Calu3 (cell line): ENCODE measurements at regions not wholly inside any gene's neighbourhood (a gene's known extent, or its start where the extent isn't known, plus 50 kb on each side); places are given as distances from the start of the nearest gene placed in this dataset.
"Not testable (repeated sequence)": the region's sequence is repeated elsewhere in the genome, so short reads cannot be mapped to it uniquely, and the experiment has no call there.

ENCODE experiments used
- BruUV-seq: library from RNA; stranded (reverse); fragments of 400-500 nt; replicated peaks from 2 replicates; lab custom pipeline; 2021; lab: Mats Ljungman, UMichigan
- CTCF ChIA-PET: fragments of 300-600 bp; sonication (Branson Sonifier 250); formaldehyde crosslinking; loops from one replicate; lab custom pipeline; 2022; ENCODE audit warnings: antibody characterized with exemption; lab: Charles Lee
- DNase-seq: peaks from one replicate; pipeline ENCODE4 v3.0.0; 2022
- H3K27ac Mint-ChIP-seq: one replicate; pipeline ENCODE4 v1.8.0; 2022; ENCODE audit warnings: mixed read lengths; ENCODE audit not compliant: unreplicated experiment
- H3K27me3 Mint-ChIP-seq: one replicate; pipeline ENCODE4 v1.8.0; 2022; ENCODE audit warnings: mixed read lengths; ENCODE audit not compliant: unreplicated experiment
- H3K36me3 Mint-ChIP-seq: one replicate; pipeline ENCODE4 v1.8.0; 2022; ENCODE audit warnings: mild to moderate bottlenecking, moderate library complexity, mixed read lengths; ENCODE audit not compliant: insufficient read depth, unreplicated experiment
- H3K4me1 Mint-ChIP-seq: one replicate; pipeline ENCODE4 v1.8.0; 2022; ENCODE audit warnings: mild to moderate bottlenecking, low read depth, mixed read lengths; ENCODE audit not compliant: unreplicated experiment
- H3K4me3 Mint-ChIP-seq: one replicate; pipeline ENCODE4 v1.8.0; 2022; ENCODE audit warnings: mild to moderate bottlenecking, low read depth, moderate library complexity, mixed read lengths; ENCODE audit not compliant: unreplicated experiment
- H3K9me3 Mint-ChIP-seq: one replicate; pipeline ENCODE4 v1.8.0; 2022; ENCODE audit warnings: low read depth, mixed read lengths; ENCODE audit not compliant: unreplicated experiment
- intact Hi-C: fragments of 100-400 bp; cut with micrococcal nuclease; formaldehyde crosslinking; loops from one replicate; pipeline ENCODE4 v1.10.0; 2022; ENCODE audit not compliant: unreplicated experiment
- TF ChIP-seq, protein P1 (sequence below): fragments of 200-600 bp; IDR thresholded peaks from one replicate; pipeline ENCODE4 v1.8.0; 2022; ENCODE audit warnings: antibody characterized with exemption; ENCODE audit not compliant: unreplicated experiment

DNA sequence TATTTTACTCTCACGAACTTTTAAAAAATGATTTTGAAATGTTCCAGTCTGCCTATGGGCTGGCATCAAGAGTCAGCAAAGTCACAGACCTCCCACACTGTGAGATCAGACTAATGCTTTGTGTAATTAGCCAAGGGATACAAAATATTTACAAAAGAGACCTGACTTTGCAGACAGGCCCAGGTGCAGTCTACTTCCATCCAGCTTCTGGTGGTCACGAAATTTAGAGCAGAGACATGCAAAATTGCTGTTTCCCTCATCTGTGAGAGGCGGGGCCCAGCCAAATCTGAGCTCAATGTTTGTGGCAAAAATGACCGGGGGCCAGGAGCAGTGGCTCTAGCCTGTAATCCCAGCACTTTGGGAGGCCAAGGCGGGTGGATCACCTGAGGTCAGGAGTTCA lies 82.5 kb upstream of the PITRM1 start:
- CTCF ChIA-PET: interaction anchor here (0.6 kb wide), 1 partner anchor 1873 kb away, joined by 6 read pairs; no protein-coding TSS in a partner anchor
- no peak overlapping the region for H3K4me3 Mint-ChIP-seq
- H3K9me3 Mint-ChIP-seq: no peaks in the 10 kb centered on the region
- no peak overlapping the region for H3K27ac Mint-ChIP-seq
- no peaks in the 10 kb centered on the region for H3K4me1 Mint-ChIP-seq
- BruUV-seq: no TSS peak
- intact Hi-C loops: no loop called here
- no peaks in the 10 kb centered on the region for H3K36me3 Mint-ChIP-seq
- TF ChIP-seq, protein P1, sequence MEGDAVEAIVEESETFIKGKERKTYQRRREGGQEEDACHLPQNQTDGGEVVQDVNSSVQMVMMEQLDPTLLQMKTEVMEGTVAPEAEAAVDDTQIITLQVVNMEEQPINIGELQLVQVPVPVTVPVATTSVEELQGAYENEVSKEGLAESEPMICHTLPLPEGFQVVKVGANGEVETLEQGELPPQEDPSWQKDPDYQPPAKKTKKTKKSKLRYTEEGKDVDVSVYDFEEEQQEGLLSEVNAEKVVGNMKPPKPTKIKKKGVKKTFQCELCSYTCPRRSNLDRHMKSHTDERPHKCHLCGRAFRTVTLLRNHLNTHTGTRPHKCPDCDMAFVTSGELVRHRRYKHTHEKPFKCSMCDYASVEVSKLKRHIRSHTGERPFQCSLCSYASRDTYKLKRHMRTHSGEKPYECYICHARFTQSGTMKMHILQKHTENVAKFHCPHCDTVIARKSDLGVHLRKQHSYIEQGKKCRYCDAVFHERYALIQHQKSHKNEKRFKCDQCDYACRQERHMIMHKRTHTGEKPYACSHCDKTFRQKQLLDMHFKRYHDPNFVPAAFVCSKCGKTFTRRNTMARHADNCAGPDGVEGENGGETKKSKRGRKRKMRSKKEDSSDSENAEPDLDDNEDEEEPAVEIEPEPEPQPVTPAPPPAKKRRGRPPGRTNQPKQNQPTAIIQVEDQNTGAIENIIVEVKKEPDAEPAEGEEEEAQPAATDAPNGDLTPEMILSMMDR: no peak
- no peak for DNase-seq
- H3K27me3 Mint-ChIP-seq: peaks cover 45% of the 10 kb centered on the region

DNA sequence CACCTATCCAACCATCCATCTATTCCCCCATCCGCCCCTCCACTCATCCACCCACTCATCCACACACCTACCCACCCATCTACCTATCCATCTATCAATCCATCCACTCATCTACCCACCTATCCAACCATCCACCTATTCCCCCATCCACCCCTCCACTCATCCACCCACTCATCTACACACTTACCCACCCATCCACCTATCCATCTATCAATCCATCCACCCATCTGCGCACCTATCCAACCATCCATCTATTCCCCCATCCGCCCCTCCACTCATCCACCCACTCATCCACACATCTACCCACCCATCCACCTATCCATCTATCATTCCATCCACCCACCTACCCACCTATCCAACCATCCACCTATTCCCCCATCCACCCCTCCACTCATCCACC lies 81.4 kb upstream of the PITRM1 start:
- H3K36me3 Mint-ChIP-seq, H3K4me3 Mint-ChIP-seq, H3K4me1 Mint-ChIP-seq, BruUV-seq, H3K9me3 Mint-ChIP-seq, intact Hi-C loops, DNase-seq, H3K27ac Mint-ChIP-seq: not testable (repeated sequence)
- CTCF ChIA-PET: interaction anchor here (0.8 kb wide), 1 partner anchor 504 kb away, joined by 3 read pairs; no protein-coding TSS in a partner anchor
- peaks cover 45% of the 10 kb centered on the region for H3K27me3 Mint-ChIP-seq

DNA sequence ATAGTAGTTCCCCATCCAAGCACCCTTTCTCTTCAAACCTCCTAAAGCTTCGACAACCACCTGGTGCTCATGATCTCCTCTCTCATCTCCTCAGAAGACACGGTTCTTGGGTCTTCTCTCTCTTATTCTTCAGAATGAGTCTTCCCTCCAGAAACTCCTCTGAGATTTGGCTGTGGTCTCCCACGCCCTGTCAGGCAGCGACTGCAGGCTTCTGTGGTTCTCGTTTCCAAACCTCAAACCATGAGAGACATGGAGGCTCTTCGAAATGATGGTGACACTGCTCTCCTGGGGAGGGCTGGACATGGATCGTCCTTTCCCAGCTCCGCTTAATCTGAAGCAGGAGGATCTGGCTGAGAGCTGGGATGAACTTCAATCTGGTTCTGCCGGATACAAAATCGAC lies 78.6 kb upstream of the PITRM1 start:
- intact Hi-C loops: loop anchor here (1.0 kb wide), 1 partner anchor 16 kb away; no protein-coding TSS in a partner anchor
- TF ChIP-seq, protein P1: no peak
- Mint-ChIP-seq H3K27me3 (peaks cover 45% of the 10 kb centered on the region), H3K4me3 (no peak overlapping the region), H3K4me1 (peaks cover 8% of the 10 kb centered on the region), H3K27ac (no peak overlapping the region), H3K9me3 (no peaks in the 10 kb centered on the region), H3K36me3 (no peaks in the 10 kb centered on the region)
- CTCF ChIA-PET: no interaction called here
- DNase-seq: no peak
- BruUV-seq: no TSS peak

DNA sequence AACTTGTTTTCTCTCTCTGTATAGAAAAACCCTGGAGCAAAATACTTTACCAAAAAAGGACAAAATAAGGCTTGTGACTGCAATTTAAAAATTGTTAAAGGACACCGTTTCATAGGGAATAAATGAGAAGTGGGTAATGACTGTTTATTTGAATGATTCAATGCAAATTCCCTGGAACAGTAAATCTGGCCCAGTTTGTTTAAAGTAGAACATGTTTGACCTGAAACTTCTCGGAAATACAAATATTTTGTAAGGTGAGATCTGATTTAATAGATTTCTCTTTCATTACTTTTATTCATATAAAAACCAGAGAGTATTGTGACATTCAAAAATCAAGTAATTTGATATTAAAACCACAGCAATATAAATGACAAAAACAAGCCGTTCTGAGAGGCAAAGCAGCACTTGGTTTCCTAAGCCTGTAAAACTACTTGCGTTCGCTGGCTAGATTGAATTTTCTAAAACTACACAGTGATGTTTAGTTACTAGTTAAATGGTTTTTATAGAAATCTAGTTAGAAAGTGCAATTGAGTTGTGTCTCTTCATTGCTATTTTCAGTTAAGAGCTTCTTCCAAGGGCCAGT lies 76.8 kb upstream of the PITRM1 start:
- no peak for DNase-seq
- Mint-ChIP-seq H3K27me3 (peaks cover 39% of the 10 kb centered on the region), H3K4me1 (peaks cover 8% of the 10 kb centered on the region), H3K36me3 (no peaks in the 10 kb centered on the region), H3K4me3 (no peak overlapping the region), H3K9me3 (no peaks in the 10 kb centered on the region), H3K27ac (peak overlapping the region; percentile 61)
- no TSS peak for BruUV-seq
- intact Hi-C loops: loop anchor here (5.0 kb wide), 1 partner anchor 218 kb away; no protein-coding TSS in a partner anchor
- TF ChIP-seq, protein P1: no peak
- CTCF ChIA-PET: interaction anchor here (0.7 kb wide), 1 partner anchor 293 kb away, joined by 3 read pairs; no protein-coding TSS in a partner anchor
